Left hindlimb (tissue), 1 donor: ENCODE measurements at regions not wholly inside any gene's neighbourhood (a gene's known extent, or its start where the extent isn't known, plus 50 kb on each side); places are given as distances from the start of the nearest gene placed in this dataset.
"Not testable (repeated sequence)": the region's sequence is repeated elsewhere in the genome, so short reads cannot be mapped to it uniquely, and the experiment has no call there.

Experiments used
- DNase-seq: peaks from one replicate; pipeline ENCODE4 v3.0.0-alpha.2; 2018

- DNase-seq, result no peak
These were observed 211.9 kb upstream of the HNRNPA3 start for GRCh38 chr2:177000715-177001072.

GRCh38 chr2:177001334-177001733 is 211.3 kb upstream of the HNRNPA3 start:
- DNase-seq, result no peak

- no peak for DNase-seq
These were observed 209.6 kb upstream of the HNRNPA3 start for GRCh38 chr2:177002983-177003382.

- DNase-seq, result not testable (repeated sequence)
These were observed 204.9 kb upstream of the HNRNPA3 start for GRCh38 chr2:177007726-177008125.

- not testable (repeated sequence) for DNase-seq
These were observed 203.9 kb upstream of the HNRNPA3 start for GRCh38 chr2:177008662-177009061.

- no peak for DNase-seq
These were observed 202.4 kb upstream of the HNRNPA3 start for GRCh38 chr2:177010146-177010545.

- no peak for DNase-seq
These were observed 201.7 kb upstream of the HNRNPA3 start for GRCh38 chr2:177010861-177011260.

GRCh38 chr2:177014946-177015345 is 197.6 kb upstream of the HNRNPA3 start:
- no peak for DNase-seq

- DNase-seq, result no peak
These were observed 197.2 kb upstream of the HNRNPA3 start for GRCh38 chr2:177015356-177015923.

- no peak for DNase-seq
These were observed 192.0 kb upstream of the HNRNPA3 start for GRCh38 chr2:177020524-177021119.

GRCh38 chr2:177021706-177022343 is 190.8 kb upstream of the HNRNPA3 start:
- no peak for DNase-seq

GRCh38 chr2:177024765-177025164 is 187.8 kb upstream of the HNRNPA3 start:
- DNase-seq, result no peak

- DNase-seq, result no peak
These were observed 186.3 kb upstream of the HNRNPA3 start for GRCh38 chr2:177026253-177026652.

GRCh38 chr2:177026956-177027355 is 185.6 kb upstream of the HNRNPA3 start:
- no peak for DNase-seq

- DNase-seq, result no peak
These were observed 184.3 kb upstream of the HNRNPA3 start for GRCh38 chr2:177028296-177028695.

GRCh38 chr2:177029075-177029474 is 183.5 kb upstream of the HNRNPA3 start:
- DNase-seq, result no peak

- no peak for DNase-seq
These were observed 183.1 kb upstream of the HNRNPA3 start for GRCh38 chr2:177029501-177029900.

GRCh38 chr2:177029901-177030300 is 182.7 kb upstream of the HNRNPA3 start:
- DNase-seq, result no peak

GRCh38 chr2:177030451-177031105 is 182.0 kb upstream of the HNRNPA3 start:
- DNase-seq, result no peak

- no peak for DNase-seq
These were observed 181.0 kb upstream of the HNRNPA3 start for GRCh38 chr2:177031438-177032180.

GRCh38 chr2:177036747-177037146 is 175.8 kb upstream of the HNRNPA3 start:
- no peak for DNase-seq

GRCh38 chr2:177037569-177037968 is 175.0 kb upstream of the HNRNPA3 start:
- no peak for DNase-seq

- DNase-seq, result peak; percentile 47
These were observed 173.7 kb upstream of the HNRNPA3 start for GRCh38 chr2:177038787-177039484.
